Colon (tissue), 2 donors: ENCODE measurements at regions not wholly inside any gene's neighbourhood (a gene's known extent, or its start where the extent isn't known, plus 50 kb on each side); places are given as distances from the start of the nearest gene placed in this dataset.

Source experiments
- FAIRE-seq: peaks from 2 replicates; lab custom pipeline; 2012; peaks lifted over from hg19 to GRCh38; lab: Jason Lieb, UNC
- donor health status: control.
- donor health status: control.

DNA sequence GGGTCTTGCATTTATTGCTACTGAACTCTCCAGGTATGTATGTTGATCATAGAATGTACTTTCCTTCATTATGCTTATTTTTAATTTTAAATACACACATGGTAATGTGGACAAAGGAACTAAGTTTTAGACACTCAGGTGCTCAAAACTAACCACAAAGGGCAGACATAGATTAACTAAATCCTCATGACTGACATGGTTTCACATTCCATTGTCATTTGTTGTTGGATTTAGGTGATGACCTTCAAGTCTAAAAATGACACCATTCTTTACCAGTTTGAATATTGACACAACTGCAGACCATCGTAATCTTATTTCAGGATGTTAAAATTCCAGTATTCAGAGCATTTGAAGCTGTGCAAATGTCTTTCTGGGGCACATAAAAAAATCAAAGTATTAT, 128.4 kb downstream of the BBS10 start:
- no peak for FAIRE-seq

DNA sequence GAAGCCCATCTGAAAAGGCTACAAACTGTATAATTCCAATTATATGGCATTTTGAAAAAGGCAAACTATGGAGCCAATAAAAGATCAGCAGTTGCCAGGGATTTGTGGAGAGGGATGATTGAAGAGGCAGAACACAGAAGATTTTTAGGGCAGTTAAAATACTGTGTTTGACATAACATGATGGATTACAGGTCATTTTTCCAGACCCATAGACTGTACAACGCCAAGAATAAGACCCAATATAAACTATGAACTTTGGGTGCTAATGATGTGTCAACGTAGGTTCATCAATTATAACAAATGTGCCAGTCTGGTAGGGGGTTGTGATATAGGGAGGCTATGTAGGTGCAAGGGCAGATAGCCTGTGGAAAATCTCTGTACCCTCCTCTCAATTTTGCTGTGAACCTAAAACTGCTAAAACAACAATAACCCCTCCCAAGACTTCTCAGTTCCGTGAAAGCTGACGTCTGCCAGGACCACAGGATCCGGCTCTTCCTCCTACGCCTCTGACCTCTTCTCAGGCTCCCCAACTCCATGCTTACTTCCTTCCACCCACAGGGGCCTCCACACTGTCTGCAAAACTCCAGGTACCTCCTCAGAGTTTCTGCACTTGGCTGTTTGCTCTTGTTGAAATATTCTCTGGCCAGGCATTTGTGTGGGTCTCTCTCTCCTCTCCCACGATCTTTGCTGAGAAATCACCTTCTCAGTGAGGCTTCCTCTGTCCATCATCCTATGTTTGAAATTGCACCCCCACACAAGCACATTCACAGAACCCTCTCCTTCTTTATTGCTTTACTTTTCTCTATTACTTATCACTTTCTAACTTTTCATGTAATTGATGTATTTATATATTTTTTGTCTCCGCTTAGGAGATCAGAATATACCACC, 131.4 kb downstream of the BBS10 start:
- FAIRE-seq: no peak

DNA sequence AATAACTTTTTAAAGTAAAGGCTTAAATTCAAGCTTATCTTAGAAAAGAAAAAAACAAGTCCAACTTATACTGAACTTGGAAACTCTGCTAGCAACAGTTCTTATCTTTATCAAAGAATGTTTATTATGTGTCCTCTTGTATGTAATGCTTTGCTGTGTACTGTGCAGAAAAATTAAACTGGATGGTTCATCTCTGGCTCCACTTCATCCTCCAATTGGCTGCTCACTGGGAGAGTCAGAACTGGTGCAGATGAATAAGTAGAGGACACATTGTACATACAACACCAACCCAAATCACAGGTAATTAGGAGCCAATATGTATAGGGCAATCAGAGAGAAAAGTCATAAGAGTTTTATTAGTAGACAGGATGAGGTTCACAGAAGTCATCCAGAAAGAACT, 123.6 kb upstream of the NAP1L1 start:
- no peak for FAIRE-seq

DNA sequence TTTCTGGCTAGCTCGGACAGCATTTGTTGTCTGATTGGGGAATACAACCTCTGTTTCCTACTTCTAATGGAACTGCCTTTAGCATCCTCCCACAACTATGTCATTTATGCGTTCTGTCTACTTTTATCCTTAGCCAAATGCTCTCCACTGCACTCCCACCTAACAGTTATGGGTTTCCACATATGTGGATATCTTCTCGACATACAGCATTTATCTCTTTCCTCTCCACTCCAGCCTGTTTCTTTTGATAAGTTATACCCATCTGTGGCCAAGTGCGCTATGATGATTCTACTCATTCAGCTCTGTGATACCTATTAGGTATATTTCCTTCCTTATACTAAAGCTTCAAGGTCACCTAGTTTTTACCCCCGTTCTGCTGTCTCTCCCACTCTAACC, 122.2 kb upstream of the NAP1L1 start:
- no peak for FAIRE-seq

DNA sequence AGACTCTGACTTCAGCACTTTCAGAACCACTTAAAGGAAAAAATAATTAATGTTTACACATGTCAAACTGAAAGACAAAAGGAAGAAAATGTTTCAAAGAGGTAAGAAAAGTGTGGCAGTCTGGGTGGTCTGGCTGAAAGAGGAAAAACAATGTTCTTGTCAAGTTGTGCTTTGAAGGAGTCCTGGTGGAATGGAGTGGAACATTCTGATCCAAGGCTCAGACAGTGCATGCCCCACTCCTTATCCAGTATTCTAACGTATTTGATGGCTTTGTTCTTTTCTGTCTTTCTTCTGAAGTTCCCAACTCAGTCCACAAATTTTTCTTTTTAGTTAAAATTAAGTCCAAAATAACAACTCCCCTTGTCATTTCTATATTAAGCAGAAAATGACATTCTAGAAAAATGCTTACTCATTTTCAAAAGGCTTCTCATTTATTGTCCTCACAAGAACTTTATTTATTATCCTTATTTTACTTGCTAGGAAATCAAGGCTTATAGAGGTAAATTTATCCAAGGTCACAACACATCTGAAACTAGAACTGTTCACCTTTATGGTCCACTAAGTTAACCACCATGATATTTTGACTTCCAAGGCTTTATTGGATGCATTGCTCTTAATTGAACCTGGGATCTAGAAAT, 121.7 kb upstream of the NAP1L1 start:
- FAIRE-seq: no peak

DNA sequence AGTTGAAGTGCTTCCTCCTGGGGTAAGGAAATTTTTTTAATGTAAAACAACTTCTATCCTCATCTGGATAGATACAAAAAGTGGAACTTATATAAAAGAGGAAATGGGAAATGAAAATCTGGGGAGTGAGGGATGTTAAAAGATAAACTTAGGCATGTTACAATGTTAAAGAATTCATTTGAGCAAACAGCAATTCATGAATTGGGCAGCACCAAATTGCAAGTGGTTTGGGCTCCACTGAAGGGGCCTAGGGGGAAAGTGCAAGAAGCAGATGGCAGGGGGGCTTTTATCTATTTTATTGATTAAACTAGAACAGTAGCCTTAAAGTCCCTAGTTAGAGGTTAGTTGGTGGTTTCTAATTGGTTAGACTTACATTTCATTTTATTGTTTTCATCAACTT, 118.1 kb upstream of the NAP1L1 start:
- FAIRE-seq: no peak

DNA sequence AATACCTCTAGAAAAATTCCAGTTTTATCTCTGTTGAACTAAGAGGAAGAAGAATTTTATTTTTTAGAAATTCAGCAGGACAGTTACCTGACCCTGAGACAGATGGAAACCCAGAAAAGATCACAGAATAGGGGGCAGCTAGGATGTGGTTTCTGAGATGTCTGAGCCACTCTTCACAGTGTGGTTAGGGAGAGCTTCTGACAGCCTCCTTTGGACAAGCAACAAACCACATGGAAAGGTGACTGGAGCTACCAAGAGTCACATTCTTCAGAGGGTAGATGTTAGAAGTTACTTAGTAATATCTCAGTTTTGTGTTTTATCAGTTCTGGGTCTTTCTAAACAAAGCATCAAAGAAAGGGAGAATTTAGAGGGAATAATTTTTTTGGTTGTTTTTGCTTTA, 117.3 kb upstream of the NAP1L1 start:
- no peak for FAIRE-seq

DNA sequence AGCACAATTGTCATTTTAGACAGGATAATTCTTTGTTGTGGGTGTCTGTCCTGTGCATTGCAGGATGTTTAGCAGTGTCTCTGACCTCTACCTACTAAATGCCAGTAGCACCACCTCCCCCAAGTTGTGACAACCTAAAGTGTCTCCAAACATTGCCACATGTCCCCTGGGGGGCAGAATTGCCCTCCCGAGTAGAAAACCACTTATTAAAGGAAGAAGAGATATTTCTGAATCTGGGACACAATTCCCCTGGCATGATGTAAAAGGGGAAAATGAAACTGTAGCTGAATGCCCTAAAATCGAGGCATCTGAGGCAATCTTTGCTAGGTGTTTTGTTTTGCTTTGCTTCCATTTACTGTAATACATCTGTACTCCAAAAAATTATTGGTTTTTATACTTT, 116.8 kb upstream of the NAP1L1 start:
- no peak for FAIRE-seq

DNA sequence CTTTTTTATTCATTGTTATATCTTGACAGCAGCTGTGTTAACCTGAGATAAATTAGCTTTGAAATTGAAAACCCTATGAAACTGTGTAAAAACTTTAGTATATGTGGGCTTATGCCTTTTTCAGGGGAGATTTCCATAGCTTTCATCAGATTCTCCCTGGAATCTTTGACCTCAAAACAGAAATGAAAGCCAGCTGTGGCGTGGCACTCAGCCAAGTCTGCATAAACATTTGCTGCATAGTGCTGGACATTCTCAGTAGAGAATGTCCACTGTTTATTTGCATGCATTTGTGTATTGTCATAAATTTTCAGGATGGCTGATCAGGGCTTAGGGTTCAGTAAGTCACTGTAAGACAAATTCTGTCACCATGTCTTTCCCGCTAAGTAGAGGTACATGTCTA, 115.3 kb upstream of the NAP1L1 start:
- FAIRE-seq: no peak

DNA sequence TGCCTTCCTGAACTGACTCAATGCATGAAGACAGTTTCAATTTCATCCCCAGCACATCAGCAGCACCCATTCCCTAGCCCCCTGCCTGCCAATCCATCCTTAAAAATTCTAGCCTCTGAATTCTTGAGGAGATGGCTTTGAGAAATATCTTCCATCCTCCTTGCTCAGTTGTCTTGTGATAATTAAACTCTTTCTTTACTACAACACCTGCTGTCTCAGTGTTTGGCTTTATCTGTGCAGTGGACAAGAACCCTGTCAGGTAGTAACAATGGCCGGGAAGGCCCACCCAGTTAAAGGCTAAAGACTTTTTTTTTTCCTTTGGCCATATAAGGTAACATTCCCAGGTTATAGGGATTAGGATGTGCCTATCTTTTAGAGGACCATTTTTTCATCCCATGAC, 114.4 kb upstream of the NAP1L1 start:
- FAIRE-seq: no peak

DNA sequence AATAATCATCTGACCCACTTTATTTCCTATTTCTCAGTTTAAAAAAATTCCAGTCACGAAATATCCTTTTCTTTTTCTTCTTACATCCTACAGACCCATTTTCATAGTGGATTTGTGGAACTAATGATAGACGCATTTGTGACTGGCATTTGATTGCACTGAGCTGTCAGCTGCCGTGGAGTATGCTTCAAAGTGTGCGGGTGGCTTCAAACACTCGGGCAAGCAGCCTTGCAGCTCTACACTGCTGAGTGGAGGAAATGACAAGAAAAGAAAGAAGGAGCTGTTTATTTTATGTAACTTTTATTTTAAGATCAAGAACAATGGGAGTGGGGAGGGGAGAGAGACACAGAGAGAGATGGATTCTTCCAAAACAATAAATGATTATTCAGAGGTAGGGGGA, 112.8 kb upstream of the NAP1L1 start:
- no peak for FAIRE-seq

DNA sequence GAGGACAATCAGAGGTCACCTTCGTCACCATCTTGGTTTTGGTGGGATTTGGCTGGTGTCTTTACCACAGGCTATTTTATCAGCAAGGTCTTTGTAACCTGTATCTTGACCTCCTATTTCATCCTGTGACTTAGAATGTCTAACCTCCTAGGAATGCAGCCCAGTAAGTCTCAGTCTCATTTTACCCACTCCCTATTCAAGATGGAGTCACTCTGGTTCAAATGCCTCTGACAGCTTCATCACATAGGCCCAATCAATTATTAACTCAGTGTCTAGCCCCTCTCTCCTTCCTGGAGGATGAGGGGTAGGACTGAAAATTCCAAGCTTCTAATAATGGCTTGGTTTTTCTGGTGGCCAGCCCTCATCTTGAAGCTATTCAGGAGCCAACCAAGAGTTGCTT, 111.4 kb upstream of the NAP1L1 start:
- no peak for FAIRE-seq

DNA sequence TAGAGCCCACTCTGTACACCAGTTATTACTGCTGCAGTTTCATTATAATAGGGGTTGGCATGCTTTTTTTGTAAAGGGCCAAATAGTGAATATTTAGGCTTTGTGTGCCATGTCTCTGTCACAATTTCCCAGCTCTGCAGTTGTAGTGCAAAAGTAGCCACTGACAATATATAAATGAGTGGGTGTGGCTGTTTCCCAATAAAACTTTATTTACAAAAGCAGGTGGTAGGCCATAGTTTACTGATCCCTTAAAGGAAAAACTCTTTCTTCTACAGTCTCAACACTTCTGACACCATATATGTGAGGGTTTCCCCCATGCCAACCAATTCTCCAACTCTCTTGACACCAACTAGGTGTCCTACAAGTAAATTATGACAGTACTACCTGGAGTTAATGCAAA, 110.2 kb upstream of the NAP1L1 start:
- no peak for FAIRE-seq

DNA sequence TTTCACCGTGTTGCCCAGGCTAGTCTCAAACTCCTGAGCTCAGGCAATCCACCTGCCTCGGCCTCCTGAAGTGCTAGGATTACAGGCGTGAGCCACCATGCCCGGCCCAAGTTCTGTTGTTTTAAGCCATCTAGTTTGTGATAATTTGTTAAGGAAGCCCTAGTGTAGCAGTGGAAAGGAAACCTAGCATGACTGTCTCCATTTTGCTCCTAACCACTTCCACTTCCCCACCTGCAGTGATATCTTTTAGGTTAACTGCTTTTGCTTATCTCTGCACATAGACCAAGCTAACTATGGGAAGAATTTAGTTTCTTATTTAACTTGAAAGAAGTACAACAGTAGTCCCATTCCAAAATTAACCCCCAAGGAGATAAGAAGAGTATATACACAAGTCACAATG, 109.5 kb upstream of the NAP1L1 start:
- no peak for FAIRE-seq

DNA sequence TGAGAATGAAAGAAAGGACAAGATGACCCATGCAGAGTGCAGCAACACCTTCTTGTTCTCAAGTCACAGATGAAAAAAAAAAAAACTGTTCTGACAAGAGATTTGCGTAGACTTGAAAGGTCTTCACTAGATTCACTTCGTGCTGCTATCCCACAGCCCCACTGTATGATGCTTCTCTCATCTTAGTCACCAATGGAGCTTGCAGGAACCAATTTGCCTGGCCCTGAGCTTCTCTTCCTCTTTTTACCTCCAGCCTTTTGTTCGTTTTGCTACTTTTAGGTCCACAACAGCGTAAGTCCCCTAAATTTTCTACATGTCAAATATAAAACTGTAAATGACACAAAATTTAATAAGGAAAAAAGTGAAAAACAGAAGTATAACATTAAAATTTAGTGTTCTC, 107.9 kb upstream of the NAP1L1 start:
- FAIRE-seq: no peak

DNA sequence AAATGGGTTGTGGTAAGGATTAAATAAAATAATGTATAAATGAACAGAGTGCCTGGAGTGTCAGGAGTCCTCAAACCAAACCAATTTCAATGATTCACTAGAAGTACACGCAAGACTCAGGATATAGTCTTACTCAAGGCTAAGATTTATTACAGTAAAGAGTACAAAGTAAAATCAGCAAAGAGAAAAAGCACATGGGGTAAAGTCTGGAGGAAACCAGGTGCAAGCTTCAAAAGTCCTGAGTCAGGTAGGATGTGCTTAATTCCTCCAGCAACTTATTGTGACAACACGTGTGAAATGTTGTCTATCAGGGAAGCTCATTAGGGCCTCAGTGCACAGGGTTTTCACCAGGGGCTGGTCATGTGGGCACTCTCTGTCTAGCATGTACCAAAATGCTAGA, 105.8 kb upstream of the NAP1L1 start:
- no peak for FAIRE-seq

DNA sequence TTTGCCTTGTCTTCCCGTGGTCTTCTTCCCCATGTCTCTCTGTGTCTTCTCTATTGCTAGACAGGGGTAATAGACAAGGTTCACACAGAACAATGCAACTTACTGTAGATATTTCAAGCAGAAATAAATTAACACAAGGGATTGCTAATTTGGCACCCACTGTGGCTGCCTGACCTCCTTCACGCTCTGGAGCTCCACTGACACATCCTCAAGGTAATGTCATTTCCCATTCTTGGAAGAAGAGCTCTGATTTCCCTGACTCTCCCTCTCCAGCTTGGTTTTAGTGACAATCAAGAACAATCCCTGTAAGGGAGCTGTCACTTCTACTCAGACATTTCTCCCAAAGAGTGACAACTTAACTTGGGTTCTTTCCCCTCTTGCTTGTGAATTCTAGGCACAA, 105.4 kb upstream of the NAP1L1 start:
- no peak for FAIRE-seq

DNA sequence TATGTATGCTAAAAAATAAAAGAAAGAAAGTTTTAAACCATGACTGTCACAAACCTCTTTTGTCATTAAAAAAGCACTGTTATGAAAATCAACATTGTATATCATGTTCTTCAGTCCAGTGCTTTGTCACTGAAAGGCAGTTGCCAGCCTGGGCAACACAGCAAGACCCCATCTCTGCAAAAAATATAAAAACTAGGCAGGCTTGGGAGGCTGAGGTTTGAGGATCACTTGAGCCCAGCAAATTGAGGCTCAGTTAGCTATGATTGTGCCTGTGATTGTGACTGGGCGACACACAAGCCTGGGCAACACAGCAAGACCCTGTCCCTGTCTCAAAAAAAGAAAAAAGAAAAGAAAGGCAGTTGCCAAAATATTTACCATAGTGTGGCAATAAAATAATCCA, 102.7 kb upstream of the NAP1L1 start:
- FAIRE-seq: no peak

DNA sequence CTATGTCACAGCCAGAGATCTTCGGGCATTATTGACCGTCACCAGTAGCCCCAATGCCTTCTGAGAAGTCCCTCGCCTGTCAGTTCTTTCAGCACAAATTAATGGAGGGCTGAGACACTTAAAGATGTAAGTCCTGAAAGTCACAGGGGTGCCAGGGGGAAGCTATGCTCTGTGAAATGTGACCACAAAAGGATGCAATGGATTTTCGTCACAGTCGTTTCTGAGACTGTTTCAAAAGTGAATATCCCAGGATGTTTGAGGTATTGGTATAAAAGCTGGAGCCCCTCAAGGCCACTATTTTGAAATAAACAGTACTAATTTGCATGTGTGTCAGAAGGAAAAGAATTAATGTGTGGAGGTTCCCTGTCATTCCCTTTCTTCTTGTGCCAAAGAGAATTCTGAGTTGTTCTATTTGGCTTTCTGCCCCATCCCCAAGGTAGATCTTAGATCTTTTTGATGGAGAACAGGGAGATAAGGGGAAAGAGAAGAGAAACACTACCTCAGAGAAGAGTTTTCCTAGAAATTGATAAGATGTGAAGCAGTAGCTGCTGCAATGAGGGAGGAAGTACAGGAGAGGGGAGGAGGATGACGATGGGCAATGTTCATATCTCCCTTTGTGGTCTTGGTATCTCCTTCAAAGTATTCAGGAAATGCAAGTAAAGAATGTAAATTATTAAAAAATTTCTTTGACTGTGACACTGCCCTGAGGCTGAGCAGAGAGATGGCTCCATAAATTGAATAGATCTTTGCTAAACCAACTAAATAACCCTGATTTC, 101.8 kb upstream of the NAP1L1 start:
- no peak for FAIRE-seq

DNA sequence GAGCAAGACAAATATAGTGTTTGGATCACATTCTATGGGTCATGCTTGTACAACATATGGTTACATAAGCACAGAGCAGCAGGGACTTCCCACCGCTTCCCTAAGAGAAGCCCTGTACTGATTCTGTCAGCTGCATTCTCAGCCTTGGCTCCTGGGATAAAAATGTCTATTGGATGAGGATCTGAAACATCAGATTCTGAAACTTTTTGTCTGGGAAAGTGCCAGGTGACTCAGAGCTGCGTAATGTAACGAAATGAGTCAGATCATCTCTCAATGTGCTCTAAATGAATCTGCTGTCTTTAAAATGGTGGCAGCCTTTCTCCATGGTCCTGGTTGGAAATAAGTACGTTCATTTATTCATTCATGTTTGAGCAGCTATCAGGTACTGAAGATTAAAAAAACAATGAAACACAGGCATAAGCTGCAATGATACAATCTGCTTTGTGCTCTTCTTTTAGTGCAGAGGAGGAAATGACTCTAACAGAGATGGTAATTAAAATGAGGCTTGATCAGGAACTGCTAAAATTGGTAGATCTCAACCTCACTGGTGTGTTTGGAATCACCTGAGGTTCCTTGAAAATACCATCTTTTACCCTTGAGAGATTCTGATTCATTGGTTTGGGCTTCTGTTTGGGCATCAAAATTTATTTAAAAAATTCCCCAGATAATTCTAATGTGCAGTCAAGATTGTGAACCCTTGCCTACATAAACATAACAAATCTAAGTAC, 99.1 kb upstream of the NAP1L1 start:
- no peak for FAIRE-seq

DNA sequence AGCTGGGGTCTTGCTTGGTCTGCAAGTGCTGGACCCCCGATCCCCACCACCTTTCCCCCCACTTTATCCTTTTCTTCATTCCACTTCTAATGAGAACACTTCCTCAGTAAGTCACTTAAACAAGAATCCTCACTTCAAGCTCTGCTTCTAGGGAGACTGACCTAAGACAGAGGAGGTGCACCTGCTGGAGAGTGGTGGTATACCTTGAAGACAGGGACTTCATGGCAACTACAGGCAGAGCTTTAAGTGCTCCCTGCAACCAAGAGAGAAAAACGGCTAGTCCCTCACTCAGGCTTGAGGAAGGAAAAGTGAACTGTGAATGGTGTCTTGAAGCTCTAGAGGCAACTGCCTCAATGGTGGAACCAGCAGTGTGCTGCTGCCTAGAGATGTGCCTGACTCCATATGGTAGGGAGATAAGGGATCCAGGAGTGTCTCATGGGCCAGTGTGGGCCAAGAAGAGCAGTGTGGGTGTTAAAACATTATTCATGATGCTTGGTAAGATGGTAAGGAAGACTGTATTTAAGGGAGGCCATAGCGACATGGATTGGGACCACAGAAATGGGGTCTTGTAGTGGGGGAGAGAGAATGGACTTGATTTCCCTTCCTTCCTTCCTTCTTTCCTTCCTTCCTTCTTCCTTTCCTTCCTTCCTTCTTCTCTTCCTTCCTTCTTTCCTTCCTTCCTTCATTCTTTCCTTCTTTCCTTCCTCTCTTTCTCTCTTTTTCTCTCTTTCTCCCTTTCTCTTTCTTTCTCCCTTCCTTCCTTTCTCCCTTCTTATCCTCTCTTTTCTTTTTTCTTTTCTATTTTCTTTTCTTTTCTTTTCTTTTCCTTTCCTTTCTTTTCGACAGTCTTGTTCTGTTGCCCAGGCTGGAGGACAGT, 96.2 kb upstream of the NAP1L1 start:
- no peak for FAIRE-seq

DNA sequence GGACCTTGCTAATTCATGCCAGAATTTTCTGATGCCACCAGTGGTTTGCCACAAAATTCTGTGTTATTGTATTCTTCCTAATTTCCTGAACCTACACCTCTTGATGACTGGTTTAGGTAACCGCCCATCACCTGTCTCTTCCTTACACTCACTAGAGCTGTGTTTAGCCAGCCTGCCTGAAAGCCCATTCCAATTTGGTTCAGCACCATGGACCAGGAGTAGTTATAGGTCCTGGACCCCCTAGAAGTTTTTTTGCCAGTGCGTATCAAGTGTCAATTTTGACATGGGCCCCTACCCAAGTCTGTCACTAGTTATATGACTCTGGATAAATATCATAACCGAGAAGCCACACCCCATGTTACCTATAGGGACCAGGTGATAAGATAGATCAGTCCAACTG, 94.0 kb upstream of the NAP1L1 start:
- FAIRE-seq: no peak
